GM12878 (cell line): ENCODE measurements at regions not wholly inside any gene's neighbourhood (a gene's known extent, or its start where the extent isn't known, plus 50 kb on each side); places are given as distances from the start of the nearest gene placed in this dataset.

ENCODE experiments used
- ATAC-seq: fragments of 200-7000 bp; cut with Tn5 transposase; 3 replicates; pipeline ENCODE4 v1.9.1; 2020; ENCODE audit warnings: mild to moderate bottlenecking, moderate library complexity
- BruUV-seq: library from RNA; stranded (reverse); fragments of 400-500 nt; replicated peaks from 2 replicates; lab custom pipeline; 2021; lab: Mats Ljungman, UMichigan
- CTCF ChIA-PET: fragments of 300-600 bp; sonication (Branson Sonifier 250); formaldehyde crosslinking; extraction: SDS; loops from one replicate; lab custom pipeline; 2021; ENCODE audit warnings: inconsistent platforms; lab: Yijun Ruan, JAX
- POLR2A ChIA-PET: fragments of 350-600 bp; formaldehyde crosslinking; extraction: SDS; loops from one replicate; lab custom pipeline; 2021; ENCODE audit warnings: inconsistent platforms; lab: Charles Lee
- RAD21 ChIA-PET: fragments of 300-600 bp; sonication (Branson Sonifier 250); formaldehyde crosslinking; loops from one replicate; lab custom pipeline; 2023; ENCODE audit warnings: antibody characterized with exemption; ENCODE audit not compliant: unreplicated experiment; lab: Charles Lee
- SMC1A ChIA-PET: fragments of 300-600 bp; sonication (Branson Sonifier 250); formaldehyde crosslinking; loops from one replicate; lab custom pipeline; 2023; ENCODE audit not compliant: unreplicated experiment, uncharacterized antibody; lab: Charles Lee
- DNase-seq: peaks from one replicate; pipeline ENCODE4 v3.0.0-alpha.2; 2011; ENCODE audit warnings: low read depth, low spot score
- FAIRE-seq: peaks from 3 replicates; lab custom pipeline; 2011; peaks lifted over from hg19 to GRCh38; lab: Jason Lieb, UNC
- H2AFZ ChIP-seq: 2 replicates; pipeline ENCODE4 v1.6.0; 2011; ENCODE audit warnings: low read depth, low read length, control low read depth; ENCODE audit not compliant: control insufficient read depth
- H3K27ac ChIP-seq: 2 replicates; pipeline ENCODE4 v1.5.1; 2011; ENCODE audit warnings: control low read depth; ENCODE audit not compliant: control insufficient read depth, insufficient read depth
- H3K27me3 ChIP-seq, 2 experiments: replicated peaks in 1 of 2; 2 replicates each; pipeline versions ENCODE4 v1.6.0 to v1.6.1; 2011; ENCODE audit warnings: low read length in 1 of 2; ENCODE audit not compliant: control insufficient read depth in 2 of 2, insufficient read depth in 2 of 2
- H3K36me3 ChIP-seq, 2 experiments: 2 replicates each; pipeline ENCODE4 v1.5.1; 2011; ENCODE audit warnings: low read length in 1 of 2; ENCODE audit not compliant: control insufficient read depth in 2 of 2, insufficient read depth in 2 of 2
- H3K4me1 ChIP-seq: 2 replicates; pipeline ENCODE4 v1.6.1; 2011; ENCODE audit warnings: mild to moderate bottlenecking, low read length, moderate library complexity, mixed read lengths; ENCODE audit not compliant: control insufficient read depth, insufficient read depth
- H3K4me2 ChIP-seq: 2 replicates; pipeline ENCODE4 v1.6.0; 2011; ENCODE audit warnings: control low read depth; ENCODE audit not compliant: control insufficient read depth, insufficient read depth
- H3K4me3 ChIP-seq: fragments of 200-600 bp; sonication (generic); 2 replicates; pipeline ENCODE4 v1.5.1; 2016
- H3K79me2 ChIP-seq: 2 replicates; pipeline ENCODE4 v1.6.0; 2011; ENCODE audit warnings: low read length; ENCODE audit not compliant: control insufficient read depth, insufficient read depth
- H3K9ac ChIP-seq: 2 replicates; pipeline ENCODE4 v1.8.0; 2011; ENCODE audit warnings: low read length, control low read depth, mixed read lengths; ENCODE audit not compliant: control insufficient read depth, insufficient read depth
- H3K9me3 ChIP-seq: replicated peaks from 3 replicates; pipeline ENCODE4 v1.5.1; 2011; ENCODE audit warnings: mild to moderate bottlenecking, low read length; ENCODE audit not compliant: control insufficient read depth, insufficient read depth
- H4K20me1 ChIP-seq: 2 replicates; pipeline ENCODE4 v1.6.0; 2011; ENCODE audit not compliant: control insufficient read depth, insufficient read depth
- E2F4 ChIP-seq: IDR thresholded peaks from 2 replicates; pipeline ENCODE4 v1.6.1; 2012; ENCODE audit warnings: low read depth, low read length, improper control_type of control experiment
- IRF4 ChIP-seq: IDR thresholded peaks from 2 replicates; pipeline ENCODE4 v1.6.1; 2011; ENCODE audit warnings: low read depth, low read length
- MEF2A ChIP-seq: IDR thresholded peaks from 2 replicates; pipeline ENCODE4 v1.6.1; 2011; ENCODE audit warnings: low read depth, mild to moderate bottlenecking, low read length, moderate library complexity; ENCODE audit not compliant: insufficient read depth
- NFYA ChIP-seq: IDR thresholded peaks from 2 replicates; pipeline ENCODE4 v1.6.1; 2011; ENCODE audit warnings: low read depth, mild to moderate bottlenecking, low read length, improper control_type of control experiment, borderline replicate concordance
- SKIL ChIP-seq: fragments of 450-650 bp; IDR thresholded peaks from 2 replicates; pipeline ENCODE4 v1.6.1; 2017; ENCODE audit warnings: mild to moderate bottlenecking, low read depth, inconsistent platforms; ENCODE audit not compliant: poor library complexity, severe bottlenecking
- SUZ12 ChIP-seq: fragments of 200-600 bp; sonication (generic); IDR thresholded peaks from one replicate; pipeline ENCODE4 v1.6.1; 2018; ENCODE audit warnings: antibody characterized with exemption, mild to moderate bottlenecking; ENCODE audit not compliant: unreplicated experiment
- whole genome bisulfite sequencing: methylation state at CpG from one replicate; pipeline ENCODE4 v1.1.6; 2016; ENCODE audit warnings: low lambda C conversion rate; ENCODE audit not compliant: insufficient replicate concordance, insufficient coverage; ENCODE audit errors: missing lambda C conversion rate; 5-methylcytosine and 5-hydroxymethylcytosine counted together
- in situ Hi-C: fragments of 300-500 bp; cut with MboI; formaldehyde crosslinking; loops from 9 replicates; pipeline ENCODE4 v1.14.3; 2018; ENCODE audit warnings: mixed read lengths
- intact Hi-C: fragments of 100-400 bp; cut with micrococcal nuclease; formaldehyde crosslinking; loops from one replicate; pipeline ENCODE4 v1.14.2; 2022; ENCODE audit not compliant: unreplicated experiment
- TF ChIP-seq, protein P1 (sequence below): fragments of 450-650 bp; IDR thresholded peaks from 2 replicates; pipeline ENCODE4 v1.6.1; 2016; ENCODE audit warnings: mild to moderate bottlenecking
- TF ChIP-seq, protein P2 (sequence below): IDR thresholded peaks from 2 replicates; pipeline ENCODE4 v1.6.1; 2012; ENCODE audit warnings: low read depth, low read length, improper control_type of control experiment

GRCh38 chr5:58187432-58188261, 272.2 kb downstream of the PLK2 start:
- no peaks in the 10 kb centered on the region for H4K20me1 ChIP-seq
- DNase-seq, result no peak
- no peak for ATAC-seq
- WGBS, result 85% methylated on average over 1 of the region's 1 CpG
- ChIA-PET CTCF (no interaction called here), POLR2A (no interaction called here), RAD21 (no interaction called here), SMC1A (no interaction called here)
- H3K4me2 ChIP-seq, result no peak overlapping the region
- H3K27me3 ChIP-seq, result no peaks in the 10 kb centered on the region
- no peaks in the 10 kb centered on the region for H3K4me1 ChIP-seq
- H3K9ac ChIP-seq, result no peak overlapping the region
- H3K36me3 ChIP-seq, result no peaks in the 10 kb centered on the region
- H3K9me3 ChIP-seq, result no peaks in the 10 kb centered on the region
- TF ChIP-seq, protein P1, sequence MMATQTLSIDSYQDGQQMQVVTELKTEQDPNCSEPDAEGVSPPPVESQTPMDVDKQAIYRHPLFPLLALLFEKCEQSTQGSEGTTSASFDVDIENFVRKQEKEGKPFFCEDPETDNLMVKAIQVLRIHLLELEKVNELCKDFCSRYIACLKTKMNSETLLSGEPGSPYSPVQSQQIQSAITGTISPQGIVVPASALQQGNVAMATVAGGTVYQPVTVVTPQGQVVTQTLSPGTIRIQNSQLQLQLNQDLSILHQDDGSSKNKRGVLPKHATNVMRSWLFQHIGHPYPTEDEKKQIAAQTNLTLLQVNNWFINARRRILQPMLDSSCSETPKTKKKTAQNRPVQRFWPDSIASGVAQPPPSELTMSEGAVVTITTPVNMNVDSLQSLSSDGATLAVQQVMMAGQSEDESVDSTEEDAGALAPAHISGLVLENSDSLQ, result no peak
- no peak for TF ChIP-seq E2F4
- no peak for TF ChIP-seq NFYA
- TF ChIP-seq IRF4, result no peak
- TF ChIP-seq MEF2A, result no peak
- TF ChIP-seq, protein P2, sequence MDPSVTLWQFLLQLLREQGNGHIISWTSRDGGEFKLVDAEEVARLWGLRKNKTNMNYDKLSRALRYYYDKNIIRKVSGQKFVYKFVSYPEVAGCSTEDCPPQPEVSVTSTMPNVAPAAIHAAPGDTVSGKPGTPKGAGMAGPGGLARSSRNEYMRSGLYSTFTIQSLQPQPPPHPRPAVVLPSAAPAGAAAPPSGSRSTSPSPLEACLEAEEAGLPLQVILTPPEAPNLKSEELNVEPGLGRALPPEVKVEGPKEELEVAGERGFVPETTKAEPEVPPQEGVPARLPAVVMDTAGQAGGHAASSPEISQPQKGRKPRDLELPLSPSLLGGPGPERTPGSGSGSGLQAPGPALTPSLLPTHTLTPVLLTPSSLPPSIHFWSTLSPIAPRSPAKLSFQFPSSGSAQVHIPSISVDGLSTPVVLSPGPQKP, result no peak
- no peak for TF ChIP-seq SUZ12
- TF ChIP-seq SKIL, result no peak
- no TSS peak for BruUV-seq
- no peak overlapping the region for H2AFZ ChIP-seq
- FAIRE-seq, result no peak
- intact Hi-C loops, result no loop called here
- no peaks in the 10 kb centered on the region for H3K79me2 ChIP-seq
- in situ Hi-C loops, result no loop called here
- no peak overlapping the region for H3K27ac ChIP-seq
- H3K4me3 ChIP-seq, result no peak overlapping the region
